Liver (tissue), 3 donors: ENCODE measurements at regions not wholly inside any gene's neighbourhood (a gene's known extent, or its start where the extent isn't known, plus 50 kb on each side); places are given as distances from the start of the nearest gene placed in this dataset.

Experiments used
- EGR1 ChIP-seq, 2 donors: IDR thresholded peaks; 2 replicates each; pipeline ENCODE4 v1.6.1; 2016 to 2018; ENCODE audit warnings: antibody characterized with exemption in 2 of 2, low read depth in 2 of 2
- GABPA ChIP-seq, 2 donors: IDR thresholded peaks in 1 of 2; conservative IDR thresholded peaks in 1 of 2; 2 replicates each; pipeline ENCODE4 v1.6.1; 2016; ENCODE audit warnings: antibody characterized with exemption in 2 of 2, mild to moderate bottlenecking in 1 of 2, moderate library complexity in 1 of 2
- RAD21 ChIP-seq, 2 donors: IDR thresholded peaks; 2 replicates each; pipeline ENCODE4 v1.6.1; 2016; ENCODE audit warnings: antibody characterized with exemption in 2 of 2, mild to moderate bottlenecking in 2 of 2
- RXRA ChIP-seq, 2 donors: IDR thresholded peaks; 2 replicates each; pipeline ENCODE4 v1.6.1; 2017 to 2018; ENCODE audit warnings: antibody characterized with exemption in 2 of 2, mild to moderate bottlenecking in 1 of 2
- TAF1 ChIP-seq: conservative IDR thresholded peaks from 2 replicates; pipeline ENCODE4 v1.6.1; 2016; ENCODE audit warnings: antibody characterized with exemption, mild to moderate bottlenecking
- TF ChIP-seq, protein P1 (sequence below): fragments of 150-350 bp; IDR thresholded peaks from 2 replicates; pipeline ENCODE4 v1.5.1; 2017; ENCODE audit warnings: improper control_type of control experiment, low read depth, low read length; ENCODE audit not compliant: missing input control
- donor health status: healthy.
- donor health status: healthy.

- TF ChIP-seq RAD21 (IDR thresholded peaks at IDR 0.05) (no peak), TAF1 (no peak), EGR1 (IDR thresholded peaks at IDR 0.05; ENCODE audit: low read depth in 2 of 2) (no peak), GABPA (IDR thresholded peaks at IDR 0.05 in 1 of 2, conservative IDR thresholded peaks at IDR 0.05 in 1 of 2) (no peak), RXRA (IDR thresholded peaks at IDR 0.05) (no peak)
- TF ChIP-seq, protein P1, sequence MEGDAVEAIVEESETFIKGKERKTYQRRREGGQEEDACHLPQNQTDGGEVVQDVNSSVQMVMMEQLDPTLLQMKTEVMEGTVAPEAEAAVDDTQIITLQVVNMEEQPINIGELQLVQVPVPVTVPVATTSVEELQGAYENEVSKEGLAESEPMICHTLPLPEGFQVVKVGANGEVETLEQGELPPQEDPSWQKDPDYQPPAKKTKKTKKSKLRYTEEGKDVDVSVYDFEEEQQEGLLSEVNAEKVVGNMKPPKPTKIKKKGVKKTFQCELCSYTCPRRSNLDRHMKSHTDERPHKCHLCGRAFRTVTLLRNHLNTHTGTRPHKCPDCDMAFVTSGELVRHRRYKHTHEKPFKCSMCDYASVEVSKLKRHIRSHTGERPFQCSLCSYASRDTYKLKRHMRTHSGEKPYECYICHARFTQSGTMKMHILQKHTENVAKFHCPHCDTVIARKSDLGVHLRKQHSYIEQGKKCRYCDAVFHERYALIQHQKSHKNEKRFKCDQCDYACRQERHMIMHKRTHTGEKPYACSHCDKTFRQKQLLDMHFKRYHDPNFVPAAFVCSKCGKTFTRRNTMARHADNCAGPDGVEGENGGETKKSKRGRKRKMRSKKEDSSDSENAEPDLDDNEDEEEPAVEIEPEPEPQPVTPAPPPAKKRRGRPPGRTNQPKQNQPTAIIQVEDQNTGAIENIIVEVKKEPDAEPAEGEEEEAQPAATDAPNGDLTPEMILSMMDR = no peak
Measured at GRCh38 chr2:180675170-180675569, 305.2 kb upstream of the UBE2E3 start.
